GM18867 (cell line): ENCODE measurements at regions not wholly inside any gene's neighbourhood (a gene's known extent, or its start where the extent isn't known, plus 50 kb on each side); places are given as distances from the start of the nearest gene placed in this dataset.

Source experiments
- ATAC-seq: cut with Tn5 transposase; IDR thresholded peaks from one replicate; pipeline ENCODE4 v1.9.1; 2021; ENCODE audit warnings: mild to moderate bottlenecking, moderate library complexity; ENCODE audit not compliant: unreplicated experiment

GRCh38 chr1:5111581-5111980, 457.2 kb downstream of the AJAP1 start:
- no peak for ATAC-seq

GRCh38 chr1:5110508-5110907, 456.1 kb downstream of the AJAP1 start:
- ATAC-seq = no peak

- no peak for ATAC-seq
Observed at GRCh38 chr1:5109633-5110032, 455.2 kb downstream of the AJAP1 start.

- ATAC-seq = no peak
Observed at GRCh38 chr1:5108740-5109139, 454.3 kb downstream of the AJAP1 start.

- no peak for ATAC-seq
Observed at GRCh38 chr1:5105744-5106143, 451.3 kb downstream of the AJAP1 start.

GRCh38 chr1:5099558-5099957, 445.1 kb downstream of the AJAP1 start:
- ATAC-seq = no peak

GRCh38 chr1:5098981-5099385, 444.6 kb downstream of the AJAP1 start:
- no peak for ATAC-seq

GRCh38 chr1:5093042-5093441, 438.6 kb downstream of the AJAP1 start:
- no peak for ATAC-seq

- no peak for ATAC-seq
Observed at GRCh38 chr1:5084676-5085075, 430.3 kb downstream of the AJAP1 start.

- ATAC-seq = no peak
Observed at GRCh38 chr1:5067246-5067645, 412.8 kb downstream of the AJAP1 start.

- ATAC-seq = no peak
Observed at GRCh38 chr1:5053744-5054143, 399.3 kb downstream of the AJAP1 start.

- ATAC-seq = no peak
Observed at GRCh38 chr1:5029136-5029535, 374.7 kb downstream of the AJAP1 start.

- ATAC-seq = no peak
Observed at GRCh38 chr1:5012249-5012648, 357.8 kb downstream of the AJAP1 start.

GRCh38 chr1:5010656-5011055, 356.2 kb downstream of the AJAP1 start:
- ATAC-seq = no peak

GRCh38 chr1:5010236-5010635, 355.8 kb downstream of the AJAP1 start:
- ATAC-seq = no peak

- no peak for ATAC-seq
Observed at GRCh38 chr1:5009376-5010065, 355.1 kb downstream of the AJAP1 start.

GRCh38 chr1:5005171-5005570, 350.8 kb downstream of the AJAP1 start:
- ATAC-seq = no peak

GRCh38 chr1:5002676-5003075, 348.3 kb downstream of the AJAP1 start:
- ATAC-seq = no peak

- ATAC-seq = no peak
Observed at GRCh38 chr1:5001466-5001865, 347.1 kb downstream of the AJAP1 start.

GRCh38 chr1:4986306-4986705, 331.9 kb downstream of the AJAP1 start:
- no peak for ATAC-seq

- no peak for ATAC-seq
Observed at GRCh38 chr1:4984841-4985240, 330.4 kb downstream of the AJAP1 start.

GRCh38 chr1:4980211-4980610, 325.8 kb downstream of the AJAP1 start:
- ATAC-seq = no peak

GRCh38 chr1:4978660-4979390, 324.4 kb downstream of the AJAP1 start:
- no peak for ATAC-seq
